Osteocyte (in vitro differentiated cells): ENCODE measurements at regions not wholly inside any gene's neighbourhood (a gene's known extent, or its start where the extent isn't known, plus 50 kb on each side); places are given as distances from the start of the nearest gene placed in this dataset.
A peak's percentile ranks its signal among the peaks of the same experiment; 100 is the strongest.

Experiments used
- DNase-seq: peaks from one replicate; pipeline ENCODE4 v3.0.0; 2021; ENCODE audit warnings: mixed read lengths; ENCODE audit not compliant: unreplicated experiment; ENCODE audit errors: extremely low spot score
- H3K27ac Mint-ChIP-seq: one replicate; pipeline ENCODE4 v1.8.0; 2021; ENCODE audit warnings: mild to moderate bottlenecking, mixed read lengths; ENCODE audit not compliant: unreplicated experiment
- H3K27me3 Mint-ChIP-seq: one replicate; pipeline ENCODE4 v1.8.0; 2021; ENCODE audit warnings: mixed read lengths; ENCODE audit not compliant: unreplicated experiment
- H3K36me3 Mint-ChIP-seq: one replicate; pipeline ENCODE4 v1.8.0; 2021; ENCODE audit warnings: mixed read lengths; ENCODE audit not compliant: unreplicated experiment
- H3K4me1 Mint-ChIP-seq: one replicate; pipeline ENCODE4 v1.8.0; 2021; ENCODE audit warnings: mixed read lengths; ENCODE audit not compliant: unreplicated experiment
- H3K4me3 Mint-ChIP-seq: one replicate; pipeline ENCODE4 v1.8.0; 2021; ENCODE audit warnings: mild to moderate bottlenecking, moderate library complexity, mixed read lengths; ENCODE audit not compliant: unreplicated experiment
- H3K9me3 Mint-ChIP-seq: one replicate; pipeline ENCODE4 v1.8.0; 2021; ENCODE audit warnings: mixed read lengths; ENCODE audit not compliant: unreplicated experiment
- TF ChIP-seq, protein P1 (sequence below): fragments of 200-600 bp; sonication (generic); IDR thresholded peaks from 2 replicates; pipeline ENCODE4 v1.5.0; 2021; ENCODE audit warnings: antibody characterized with exemption, mild to moderate bottlenecking, moderate library complexity

DNA sequence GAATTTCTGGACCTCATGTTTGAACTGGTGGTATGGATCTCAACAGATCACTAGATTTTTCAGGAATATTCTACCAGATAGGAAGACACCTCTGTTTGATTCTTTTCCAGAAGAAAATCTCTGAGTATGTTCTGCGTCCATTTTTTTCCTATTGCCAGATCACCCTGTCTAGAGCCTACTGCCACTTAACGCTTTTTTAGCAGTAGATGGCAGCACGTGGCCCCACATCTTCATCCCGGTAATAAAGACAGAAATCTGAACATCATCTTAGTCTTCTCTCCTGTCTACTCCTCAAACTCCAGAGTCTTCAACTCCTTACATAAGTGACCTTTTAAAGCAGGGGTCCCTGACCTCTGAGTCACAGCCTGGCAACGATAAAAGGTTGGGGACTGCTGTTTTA, 184.7 kb downstream of the TMA16 start:
- H3K36me3 Mint-ChIP-seq = no peaks in the 10 kb centered on the region
- no peak overlapping the region for H3K27ac Mint-ChIP-seq
- no peak for DNase-seq
- H3K9me3 Mint-ChIP-seq = no peaks in the 10 kb centered on the region
- H3K27me3 Mint-ChIP-seq = peaks cover 17% of the 10 kb centered on the region
- TF ChIP-seq, protein P1, sequence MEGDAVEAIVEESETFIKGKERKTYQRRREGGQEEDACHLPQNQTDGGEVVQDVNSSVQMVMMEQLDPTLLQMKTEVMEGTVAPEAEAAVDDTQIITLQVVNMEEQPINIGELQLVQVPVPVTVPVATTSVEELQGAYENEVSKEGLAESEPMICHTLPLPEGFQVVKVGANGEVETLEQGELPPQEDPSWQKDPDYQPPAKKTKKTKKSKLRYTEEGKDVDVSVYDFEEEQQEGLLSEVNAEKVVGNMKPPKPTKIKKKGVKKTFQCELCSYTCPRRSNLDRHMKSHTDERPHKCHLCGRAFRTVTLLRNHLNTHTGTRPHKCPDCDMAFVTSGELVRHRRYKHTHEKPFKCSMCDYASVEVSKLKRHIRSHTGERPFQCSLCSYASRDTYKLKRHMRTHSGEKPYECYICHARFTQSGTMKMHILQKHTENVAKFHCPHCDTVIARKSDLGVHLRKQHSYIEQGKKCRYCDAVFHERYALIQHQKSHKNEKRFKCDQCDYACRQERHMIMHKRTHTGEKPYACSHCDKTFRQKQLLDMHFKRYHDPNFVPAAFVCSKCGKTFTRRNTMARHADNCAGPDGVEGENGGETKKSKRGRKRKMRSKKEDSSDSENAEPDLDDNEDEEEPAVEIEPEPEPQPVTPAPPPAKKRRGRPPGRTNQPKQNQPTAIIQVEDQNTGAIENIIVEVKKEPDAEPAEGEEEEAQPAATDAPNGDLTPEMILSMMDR = peak; percentile 55
- no peaks in the 10 kb centered on the region for H3K4me1 Mint-ChIP-seq
- H3K4me3 Mint-ChIP-seq = no peak overlapping the region

DNA sequence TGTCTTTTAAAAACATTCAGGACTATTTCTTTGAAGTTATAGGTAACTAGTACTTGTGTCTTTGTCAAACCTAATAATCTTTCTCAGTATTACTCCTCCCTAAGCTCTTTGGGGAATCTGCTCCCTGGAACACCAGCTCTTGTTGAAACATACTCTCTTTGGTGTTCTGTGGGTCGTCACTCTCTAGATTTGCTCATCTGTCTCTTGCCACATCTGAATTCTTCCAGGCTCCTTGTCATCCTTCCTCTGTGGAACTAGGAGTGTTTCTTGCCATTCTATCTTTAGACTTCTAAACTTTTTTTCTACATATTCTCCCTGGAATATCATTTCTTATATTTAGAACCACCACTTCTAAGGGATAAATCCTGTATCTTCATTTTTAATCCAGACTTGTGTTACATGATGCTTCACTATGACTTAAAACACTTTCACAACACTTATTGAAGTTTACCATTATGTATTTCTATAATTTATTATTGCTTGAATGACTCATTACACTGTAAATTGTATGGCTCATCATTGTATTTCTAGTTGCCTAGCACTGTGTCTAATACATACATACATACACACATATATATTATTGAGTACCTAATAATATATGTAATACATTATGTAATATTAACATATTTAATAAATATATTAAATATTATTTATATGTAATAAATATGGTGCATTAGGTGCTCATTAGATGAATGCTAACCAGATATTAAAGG, 186.1 kb downstream of the TMA16 start:
- Mint-ChIP-seq H3K27ac (no peak overlapping the region), H3K4me1 (no peaks in the 10 kb centered on the region), H3K4me3 (no peak overlapping the region), H3K27me3 (peaks cover 14% of the 10 kb centered on the region), H3K36me3 (no peaks in the 10 kb centered on the region), H3K9me3 (no peaks in the 10 kb centered on the region)
- DNase-seq = no peak
- TF ChIP-seq, protein P1 = no peak

DNA sequence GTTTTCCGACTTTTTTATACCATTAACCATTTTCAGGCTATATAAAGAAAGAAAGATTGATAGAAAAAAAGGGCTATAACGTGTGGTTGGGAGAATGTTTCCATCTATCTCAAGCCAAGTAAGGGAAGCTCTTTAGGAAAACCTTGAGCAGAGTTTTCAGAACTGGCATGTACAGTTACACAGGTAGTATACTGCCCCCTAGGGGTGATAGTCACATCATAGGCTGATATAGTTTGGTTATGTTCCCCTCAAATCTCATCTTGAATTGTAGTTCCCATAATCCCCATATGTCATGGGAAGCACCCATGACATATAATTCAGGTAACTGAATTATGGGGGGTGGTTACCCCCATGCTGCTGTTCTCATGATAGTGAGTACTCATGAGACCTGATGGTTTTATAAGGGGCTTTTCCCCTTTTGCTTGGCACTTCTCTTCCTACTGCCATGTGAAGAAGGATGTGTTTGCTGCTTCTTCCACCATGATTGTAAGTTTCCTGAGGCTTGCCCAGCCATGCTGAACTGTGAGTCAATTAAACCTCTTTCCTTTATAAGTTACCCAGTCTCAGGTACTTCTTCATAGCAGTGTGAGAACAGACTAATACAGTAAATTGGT, 186.8 kb downstream of the TMA16 start:
- Mint-ChIP-seq H3K4me1 (no peaks in the 10 kb centered on the region), H3K27ac (no peak overlapping the region), H3K27me3 (peaks cover 14% of the 10 kb centered on the region), H3K4me3 (no peak overlapping the region), H3K9me3 (no peaks in the 10 kb centered on the region), H3K36me3 (no peaks in the 10 kb centered on the region)
- TF ChIP-seq, protein P1 = peak; percentile 55
- DNase-seq = no peak

DNA sequence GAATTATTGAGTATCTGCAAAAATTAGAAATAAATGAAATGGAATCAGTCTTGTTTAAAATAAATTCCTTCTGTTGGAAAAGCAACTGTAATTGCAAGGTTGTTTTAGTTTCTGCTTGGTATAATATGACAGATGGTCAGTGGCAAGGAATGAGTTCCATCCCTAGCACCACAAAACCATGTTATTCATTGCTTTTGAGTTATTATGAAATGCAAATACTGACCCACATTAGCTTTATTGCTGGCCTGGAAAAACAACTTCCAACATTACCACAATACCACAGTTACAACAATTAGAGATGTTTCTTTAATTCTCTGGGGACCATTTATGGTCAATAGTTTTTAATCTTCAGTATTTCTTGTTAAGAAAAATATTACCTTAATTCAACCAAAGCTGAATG, 194.4 kb downstream of the TMA16 start:
- no peak overlapping the region for H3K4me3 Mint-ChIP-seq
- TF ChIP-seq, protein P1 = no peak
- no peak for DNase-seq
- no peaks in the 10 kb centered on the region for H3K9me3 Mint-ChIP-seq
- peaks cover 4% of the 10 kb centered on the region for H3K4me1 Mint-ChIP-seq
- no peaks in the 10 kb centered on the region for H3K36me3 Mint-ChIP-seq
- no peak overlapping the region for H3K27ac Mint-ChIP-seq
- H3K27me3 Mint-ChIP-seq = peaks cover 3% of the 10 kb centered on the region

DNA sequence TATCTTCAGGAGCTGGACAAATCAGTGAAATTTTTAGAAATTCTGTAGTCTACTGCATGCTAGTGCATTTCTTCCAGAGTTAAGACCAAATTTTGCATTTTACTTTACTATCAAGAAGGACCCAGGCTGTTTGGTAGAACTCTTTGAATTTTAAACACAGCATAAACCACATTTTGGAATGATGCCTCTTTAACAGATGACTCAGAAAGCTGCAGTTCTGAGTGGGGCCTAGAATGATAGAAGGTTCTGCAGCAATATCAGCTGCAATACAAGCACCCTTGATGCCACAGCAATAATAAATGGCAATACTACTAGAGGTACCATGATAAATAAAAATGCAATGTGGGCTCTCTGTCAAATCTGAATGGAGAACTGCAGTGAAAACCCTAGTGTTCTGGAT, 198.7 kb downstream of the TMA16 start:
- DNase-seq = no peak
- H3K9me3 Mint-ChIP-seq = no peaks in the 10 kb centered on the region
- no peaks in the 10 kb centered on the region for H3K27me3 Mint-ChIP-seq
- H3K4me1 Mint-ChIP-seq = peaks cover 10% of the 10 kb centered on the region
- H3K4me3 Mint-ChIP-seq = no peak overlapping the region
- no peaks in the 10 kb centered on the region for H3K36me3 Mint-ChIP-seq
- TF ChIP-seq, protein P1 = no peak
- no peak overlapping the region for H3K27ac Mint-ChIP-seq
